ENCODE measurements at regions not wholly inside any gene's neighbourhood (a gene's known extent, or its start where the extent isn't known, plus 50 kb on each side); places are given as distances from the start of the nearest gene placed in this dataset.
A peak's percentile ranks its signal among the peaks of the same experiment; 100 is the strongest.

- Histone ChIP-seq H3K4me3 (no peak overlapping the region), H3K4me1 (no peaks in the 10 kb centered on the region), H3K27ac (no peak overlapping the region), H3K36me3 (no peaks in the 10 kb centered on the region), H3K27me3 (no peaks in the 10 kb centered on the region), H3K9me3 (no peaks in the 10 kb centered on the region)
- TF ChIP-seq CTCF (IDR thresholded peaks at IDR 0.05) = no peak
- DNase-seq (no peak), ATAC-seq (no peak)
- intact Hi-C loops (cut with DNase I) = no loop called here
Observed at GRCh38 chr7:156383526-156383925, 257.0 kb upstream of the RNF32 start.

- ATAC-seq = peak; percentile 91
- H3K27me3 ChIP-seq = no peaks in the 10 kb centered on the region
- H3K36me3 ChIP-seq = no peaks in the 10 kb centered on the region
- peak overlapping the region in 1 of 2 donors; percentile 53 for H3K27ac ChIP-seq
- no peak for TF ChIP-seq CTCF (IDR thresholded peaks at IDR 0.05)
- H3K9me3 ChIP-seq = no peaks in the 10 kb centered on the region
- peak in 1 of 4 donors; percentile 52 for DNase-seq
- H3K4me1 ChIP-seq = no peaks in the 10 kb centered on the region
- intact Hi-C loops (cut with DNase I) = no loop called here
- no peak overlapping the region for H3K4me3 ChIP-seq
Observed at GRCh38 chr7:156380261-156380660, 260.3 kb upstream of the RNF32 start.

GRCh38 chr7:156379324-156380070, 261.1 kb upstream of the RNF32 start:
- DNase-seq = peak in 2 of 4 donors; percentile 33 to 56
- Histone ChIP-seq H3K9me3 (no peaks in the 10 kb centered on the region), H3K4me3 (no peak overlapping the region), H3K4me1 (no peaks in the 10 kb centered on the region), H3K27ac (peak overlapping the region in 1 of 2 donors; percentile 53), H3K27me3 (no peaks in the 10 kb centered on the region), H3K36me3 (no peaks in the 10 kb centered on the region)
- intact Hi-C loops (cut with DNase I) = no loop called here
- peak; percentile 88 for ATAC-seq
- TF ChIP-seq CTCF (IDR thresholded peaks at IDR 0.05) = no peak

- no peaks in the 10 kb centered on the region for H3K36me3 ChIP-seq
- intact Hi-C loops (cut with DNase I) = no loop called here
- no peaks in the 10 kb centered on the region for H3K4me1 ChIP-seq
- no peak for ATAC-seq
- H3K27ac ChIP-seq = no peak overlapping the region
- TF ChIP-seq CTCF (IDR thresholded peaks at IDR 0.05) = no peak
- H3K9me3 ChIP-seq = no peaks in the 10 kb centered on the region
- no peak overlapping the region for H3K4me3 ChIP-seq
- DNase-seq = no peak
- H3K27me3 ChIP-seq = no peaks in the 10 kb centered on the region
Observed at GRCh38 chr7:156378806-156379205, 261.8 kb upstream of the RNF32 start.

GRCh38 chr7:156376317-156376716, 264.3 kb upstream of the RNF32 start:
- Histone ChIP-seq H3K4me1 (no peaks in the 10 kb centered on the region), H3K36me3 (no peaks in the 10 kb centered on the region), H3K27ac (no peak overlapping the region), H3K27me3 (no peaks in the 10 kb centered on the region), H3K4me3 (no peak overlapping the region), H3K9me3 (peaks cover 0 to 4% of the 10 kb centered on the region in 2 donors)
- ATAC-seq (no peak), DNase-seq (no peak)
- TF ChIP-seq CTCF (IDR thresholded peaks at IDR 0.05) = no peak
- intact Hi-C loops (cut with DNase I) = no loop called here

All from left lung (tissue), 4 donors.